B cell (primary cell): ENCODE measurements at regions not wholly inside any gene's neighbourhood (a gene's known extent, or its start where the extent isn't known, plus 50 kb on each side); places are given as distances from the start of the nearest gene placed in this dataset.

ENCODE experiments used
- ATAC-seq: fragments of 200-7000 bp; cut with Tn5 transposase; one replicate; pipeline ENCODE4 v1.10.0; 2021; ENCODE audit warnings: low read depth, mild to moderate bottlenecking, moderate number of reproducible peaks, moderate library complexity
- CTCF ChIA-PET: fragments of 350-600 bp; sonication (Branson Sonifier 250); formaldehyde crosslinking; loops from one replicate; lab custom pipeline; 2021; ENCODE audit warnings: antibody characterized with exemption, inconsistent platforms; lab: Charles Lee
- POLR2A ChIA-PET: fragments of 350-600 bp; sonication (Branson Sonifier 250); formaldehyde crosslinking; loops from one replicate; lab custom pipeline; 2021; ENCODE audit warnings: antibody characterized with exemption; lab: Charles Lee
- DNase-seq: peaks from one replicate; pipeline ENCODE4 v3.0.0; 2013
- H2AFZ ChIP-seq: 2 replicates; pipeline ENCODE4 v1.6.1; 2012; ENCODE audit warnings: mild to moderate bottlenecking, low read depth, low read length; ENCODE audit not compliant: insufficient read depth, poor library complexity, severe bottlenecking
- H3K27ac ChIP-seq, 2 donors: 1 replicate in 1 of 2; 2 replicates in 1 of 2; pipeline ENCODE4 v1.5.1; 2012 to 2013; ENCODE audit warnings: low read length in 2 of 2, mild to moderate bottlenecking in 2 of 2, moderate library complexity in 1 of 2
- H3K27me3 ChIP-seq, 4 experiments: fragments of 200-600 bp in 1 of 4; sonication (generic) in 1 of 4; replicated peaks in 1 of 4; 1 replicate in 2 of 4; 2 replicates in 2 of 4; pipeline versions ENCODE4 v1.6.1 to v1.7.0; 2013 to 2016; ENCODE audit warnings: low read length in 3 of 4, mild to moderate bottlenecking in 2 of 4, mixed read lengths in 1 of 4, moderate library complexity in 1 of 4; ENCODE audit not compliant: insufficient read depth in 4 of 4, control insufficient read depth in 3 of 4; ENCODE audit errors: control extremely low read depth in 1 of 4
- H3K36me3 ChIP-seq, 2 experiments: replicated peaks in 1 of 2; 1 replicate in 1 of 2; 2 replicates in 1 of 2; pipeline versions ENCODE4 v1.6.1 to v1.7.1; 2013; ENCODE audit warnings: low read length in 1 of 2; ENCODE audit not compliant: insufficient read depth in 2 of 2, control insufficient read depth in 1 of 2; ENCODE audit errors: control extremely low read depth in 1 of 2, extremely low read depth in 1 of 2
- H3K4me1 ChIP-seq, 2 donors: fragments of 200-600 bp in 1 of 2; sonication (generic) in 1 of 2; 1 replicate in 1 of 2; 2 replicates in 1 of 2; pipeline versions ENCODE4 v1.5.1 to v1.6.1; 2013 to 2017; ENCODE audit warnings: low read length in 2 of 2; ENCODE audit not compliant: control insufficient read depth in 2 of 2, insufficient read depth in 2 of 2
- H3K4me2 ChIP-seq: replicated peaks from 2 replicates; pipeline ENCODE3; 2012; ENCODE audit warnings: mild to moderate bottlenecking, low read depth, low read length; ENCODE audit not compliant: poor library complexity, severe bottlenecking
- H3K4me3 ChIP-seq, 5 experiments: fragments of 200-600 bp in 1 of 5; sonication (generic) in 1 of 5; 1 replicate in 3 of 5; 2 replicates in 2 of 5; pipeline versions ENCODE4 v1.5.1 to v1.7.0; 2011 to 2016; ENCODE audit warnings: low read length in 4 of 5, mild to moderate bottlenecking in 4 of 5, low read depth in 2 of 5, control low read depth in 1 of 5, moderate library complexity in 1 of 5; ENCODE audit not compliant: insufficient read depth in 1 of 5; ENCODE audit errors: control extremely low read depth in 1 of 5, extremely low read depth in 1 of 5
- H3K79me2 ChIP-seq: fragments of 200-600 bp; sonication (generic); one replicate; pipeline ENCODE4 v1.6.0; 2016; ENCODE audit warnings: low read length; ENCODE audit not compliant: control insufficient read depth, insufficient read depth
- H3K9ac ChIP-seq: fragments of 200-600 bp; sonication (generic); 2 replicates; pipeline ENCODE4 v1.6.1; 2017; ENCODE audit warnings: mild to moderate bottlenecking, low read length, moderate library complexity
- H3K9me3 ChIP-seq, 3 donors: one replicate each; pipeline versions ENCODE4 v1.6.1 to v1.7.1; 2013; ENCODE audit warnings: low read length in 2 of 3; ENCODE audit not compliant: control insufficient read depth in 2 of 3, insufficient read depth in 1 of 3; ENCODE audit errors: control extremely low read depth in 1 of 3
- H4K20me1 ChIP-seq: 2 replicates; pipeline ENCODE4 v1.6.0; 2012; ENCODE audit warnings: mild to moderate bottlenecking, low read length; ENCODE audit not compliant: insufficient read depth, control insufficient read depth, poor library complexity, severe bottlenecking
- H3K27ac Mint-ChIP-seq: one replicate; pipeline ENCODE4 v1.8.0; 2021; ENCODE audit warnings: mixed read lengths
- H3K27me3 Mint-ChIP-seq: one replicate; pipeline ENCODE4 v1.8.0; 2021; ENCODE audit warnings: mixed read lengths
- H3K4me1 Mint-ChIP-seq: one replicate; pipeline ENCODE4 v1.8.0; 2021; ENCODE audit warnings: mixed read lengths
- H3K4me3 Mint-ChIP-seq: one replicate; pipeline ENCODE4 v1.8.0; 2021; ENCODE audit warnings: mixed read lengths
- H3K9me3 Mint-ChIP-seq: one replicate; pipeline ENCODE4 v1.8.0; 2022; ENCODE audit warnings: mixed read lengths; ENCODE audit not compliant: insufficient read depth
- CTCF ChIP-seq: fragments of 200-600 bp; IDR thresholded peaks from one replicate; pipeline ENCODE4 v1.8.0; 2022; ENCODE audit warnings: antibody characterized with exemption, mild to moderate bottlenecking
- EZH2 ChIP-seq: IDR thresholded peaks from 2 replicates; pipeline ENCODE4 v1.6.1; 2012; ENCODE audit warnings: borderline replicate concordance, low read depth, mild to moderate bottlenecking, moderate library complexity, low read length; ENCODE audit not compliant: insufficient read depth, poor library complexity, severe bottlenecking
- WGBS: methylation state at CpG from one replicate; pipeline ENCODE4 v1.1.5; 2013; ENCODE audit warnings: missing lambda C conversion rate; ENCODE audit not compliant: insufficient coverage; 5-methylcytosine and 5-hydroxymethylcytosine counted together
- intact Hi-C: fragments of 100-400 bp; cut with micrococcal nuclease; formaldehyde crosslinking; loops from one replicate; pipeline ENCODE4 v1.10.0; 2022

GRCh38 chr2:185130685-185131084 is 532.4 kb downstream of the ZNF804A start:
- H3K27me3 Mint-ChIP-seq, result no peaks in the 10 kb centered on the region
- no peaks in the 10 kb centered on the region for H3K4me1 Mint-ChIP-seq
- intact Hi-C loops, result no loop called here
- CTCF ChIA-PET, result no interaction called here
- H3K9me3 Mint-ChIP-seq, result peaks cover 3% of the 10 kb centered on the region
- H3K9me3 ChIP-seq, result peaks cover 0 to 12% (median 0%) of the 10 kb centered on the region in 3 donors
- WGBS, result no CpG with 5 or more reads among the region's 4 CpGs
- POLR2A ChIA-PET, result no interaction called here
- no peak overlapping the region for H3K4me2 ChIP-seq
- no peak overlapping the region for H3K4me3 ChIP-seq
- H4K20me1 ChIP-seq, result no peaks in the 10 kb centered on the region
- no peaks in the 10 kb centered on the region for H3K79me2 ChIP-seq
- no peaks in the 10 kb centered on the region for H3K27me3 ChIP-seq
- H3K4me1 ChIP-seq, result no peaks in the 10 kb centered on the region
- TF ChIP-seq EZH2 (no peak), CTCF (no peak)
- no peak overlapping the region for H2AFZ ChIP-seq
- no peak overlapping the region for H3K4me3 Mint-ChIP-seq
- H3K27ac ChIP-seq, result no peak overlapping the region
- no peak for DNase-seq
- no peaks in the 10 kb centered on the region for H3K36me3 ChIP-seq
- no peak overlapping the region for H3K27ac Mint-ChIP-seq
- ATAC-seq, result no peak
- H3K9ac ChIP-seq, result no peak overlapping the region

GRCh38 chr2:185132501-185133041 is 534.2 kb downstream of the ZNF804A start:
- no peaks in the 10 kb centered on the region for H4K20me1 ChIP-seq
- H3K4me2 ChIP-seq, result no peak overlapping the region

More at GRCh38 chr2:185132501-185133041, 534.2 kb downstream of the ZNF804A start:
- Histone ChIP-seq H3K27ac (no peak overlapping the region), H3K9me3 (peaks cover 0 to 12% (median 0%) of the 10 kb centered on the region in 3 donors), H3K4me1 (no peaks in the 10 kb centered on the region), H2AFZ (no peak overlapping the region), H3K36me3 (no peaks in the 10 kb centered on the region), H3K27me3 (no peaks in the 10 kb centered on the region), H3K9ac (no peak overlapping the region), H3K4me3 (no peak overlapping the region), H3K79me2 (no peaks in the 10 kb centered on the region)
- CTCF ChIA-PET, result no interaction called here
- no peaks in the 10 kb centered on the region for H3K27me3 Mint-ChIP-seq
- no peak for ATAC-seq
- TF ChIP-seq EZH2, result no peak
- no peak for TF ChIP-seq CTCF
- no peak overlapping the region for H3K4me3 Mint-ChIP-seq
- POLR2A ChIA-PET, result no interaction called here
- peaks cover 3% of the 10 kb centered on the region for H3K9me3 Mint-ChIP-seq
- H3K4me1 Mint-ChIP-seq, result no peaks in the 10 kb centered on the region
- WGBS, result 96% methylated on average over 38 of the region's 39 CpGs
- no peak overlapping the region for H3K27ac Mint-ChIP-seq
- DNase-seq, result no peak
- intact Hi-C loops, result no loop called here
